Lower leg skin (tissue), 3 donors: ENCODE measurements at regions not wholly inside any gene's neighbourhood (a gene's known extent, or its start where the extent isn't known, plus 50 kb on each side); places are given as distances from the start of the nearest gene placed in this dataset.

Experiments
- POLR2A ChIP-seq, 2 donors: fragments of 450-650 bp; IDR thresholded peaks; one replicate each; pipeline ENCODE4 v1.6.1; 2016 to 2017; ENCODE audit warnings: antibody characterized with exemption in 2 of 2, mild to moderate bottlenecking in 1 of 2, moderate library complexity in 1 of 2
- TF ChIP-seq, protein P1 (sequence below), 3 donors: fragments of 450-650 bp; IDR thresholded peaks; one replicate each; pipeline ENCODE4 v1.5.1; 2016; ENCODE audit warnings: antibody characterized with exemption in 3 of 3, mild to moderate bottlenecking in 3 of 3, moderate library complexity in 2 of 3

DNA sequence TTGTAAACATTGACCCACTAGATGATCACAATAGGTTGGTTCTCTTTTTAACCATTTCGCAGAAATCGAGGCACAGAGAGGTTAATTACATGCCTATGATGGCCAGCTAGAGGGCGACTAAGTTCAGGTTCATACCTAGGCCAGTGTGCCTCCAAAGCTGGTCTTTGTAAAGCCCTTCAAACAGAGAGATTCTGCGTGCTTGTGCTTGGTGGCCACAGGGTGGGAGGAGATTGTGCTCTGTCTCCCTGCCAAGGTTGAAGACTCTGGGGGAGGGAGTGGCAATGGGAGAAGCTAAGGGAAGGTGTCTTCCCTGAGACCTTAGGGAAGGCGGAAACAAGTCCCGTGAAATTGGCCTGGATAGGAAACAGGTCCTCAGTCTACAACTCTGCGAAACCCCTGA is 59.1 kb upstream of the RBM15 start:
- TF ChIP-seq POLR2A (IDR thresholded peaks at IDR 0.05), result no peak
- TF ChIP-seq, protein P1, sequence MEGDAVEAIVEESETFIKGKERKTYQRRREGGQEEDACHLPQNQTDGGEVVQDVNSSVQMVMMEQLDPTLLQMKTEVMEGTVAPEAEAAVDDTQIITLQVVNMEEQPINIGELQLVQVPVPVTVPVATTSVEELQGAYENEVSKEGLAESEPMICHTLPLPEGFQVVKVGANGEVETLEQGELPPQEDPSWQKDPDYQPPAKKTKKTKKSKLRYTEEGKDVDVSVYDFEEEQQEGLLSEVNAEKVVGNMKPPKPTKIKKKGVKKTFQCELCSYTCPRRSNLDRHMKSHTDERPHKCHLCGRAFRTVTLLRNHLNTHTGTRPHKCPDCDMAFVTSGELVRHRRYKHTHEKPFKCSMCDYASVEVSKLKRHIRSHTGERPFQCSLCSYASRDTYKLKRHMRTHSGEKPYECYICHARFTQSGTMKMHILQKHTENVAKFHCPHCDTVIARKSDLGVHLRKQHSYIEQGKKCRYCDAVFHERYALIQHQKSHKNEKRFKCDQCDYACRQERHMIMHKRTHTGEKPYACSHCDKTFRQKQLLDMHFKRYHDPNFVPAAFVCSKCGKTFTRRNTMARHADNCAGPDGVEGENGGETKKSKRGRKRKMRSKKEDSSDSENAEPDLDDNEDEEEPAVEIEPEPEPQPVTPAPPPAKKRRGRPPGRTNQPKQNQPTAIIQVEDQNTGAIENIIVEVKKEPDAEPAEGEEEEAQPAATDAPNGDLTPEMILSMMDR (IDR thresholded peaks at IDR 0.05), result no peak
